ENCODE measurements at regions not wholly inside any gene's neighbourhood (a gene's known extent, or its start where the extent isn't known, plus 50 kb on each side); places are given as distances from the start of the nearest gene placed in this dataset.

DNA sequence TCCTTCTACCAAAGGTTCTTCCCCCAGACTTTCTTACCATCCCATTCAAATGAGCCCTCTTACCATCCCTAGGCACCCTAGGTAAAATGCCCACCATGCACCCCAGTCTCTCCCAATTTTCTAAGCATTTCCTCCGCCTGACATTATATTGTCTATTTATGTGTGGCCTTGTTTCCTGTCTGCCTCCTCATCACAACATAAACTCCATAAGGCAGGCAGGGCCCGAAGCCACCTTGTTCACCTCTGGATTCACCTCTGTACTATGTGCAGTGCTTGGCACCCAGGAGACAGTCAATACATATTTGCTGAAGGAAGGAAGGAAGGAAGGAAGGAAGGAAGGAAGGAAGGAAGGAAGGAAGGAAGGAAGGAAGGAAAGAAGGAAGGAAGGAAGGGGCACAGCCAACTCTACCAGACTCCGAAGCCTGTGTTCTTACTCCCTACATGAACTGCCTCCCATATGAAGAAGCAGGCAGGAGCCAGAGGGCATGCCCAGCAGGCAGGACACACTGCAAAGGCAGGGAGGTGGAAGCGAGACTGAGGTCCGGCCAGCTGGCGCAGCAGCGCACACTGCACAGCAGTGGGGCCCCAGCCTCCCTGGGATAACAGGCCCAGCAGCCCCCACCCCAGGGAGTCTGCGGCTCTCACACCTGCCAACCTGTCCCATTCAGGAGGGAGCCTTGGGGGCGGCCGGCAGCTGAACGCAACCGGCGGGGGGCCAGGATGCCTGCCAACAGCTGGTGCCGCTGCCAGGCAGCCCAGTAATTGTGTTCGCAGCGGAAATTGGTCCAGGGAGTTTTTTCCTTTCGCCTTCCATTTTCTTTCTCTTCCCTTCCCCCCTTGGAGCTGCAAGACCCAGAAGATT, 106.0 kb upstream of the LINGO1 start:
- CTCF ChIA-PET, result interaction anchor here (0.6 kb wide), 1 partner anchor 115 kb away, joined by 3 read pairs; no protein-coding TSS in a partner anchor
- no peak for DNase-seq (ENCODE audit: extremely low spot score)
- TF ChIP-seq CTBP1 (IDR thresholded peaks at IDR 0.05; ENCODE audit: borderline replicate concordance) (no peak), L3MBTL2 (conservative IDR thresholded peaks at IDR 0.05) (no peak)

GRCh38 chr15:77738038-77738370, 105.3 kb upstream of the LINGO1 start:
- DNase-seq (ENCODE audit: extremely low spot score), result no peak
- POLR2A ChIA-PET, result no interaction called here
- CTCF ChIA-PET, result no interaction called here
- no peak for TF ChIP-seq FOXK2 (IDR thresholded peaks at IDR 0.05)
- TF ChIP-seq PKNOX1 (IDR thresholded peaks at IDR 0.05), result no peak
- no peak for TF ChIP-seq ZNF384 (IDR thresholded peaks at IDR 0.05)
- TF ChIP-seq NFRKB (IDR thresholded peaks at IDR 0.05), result no peak
- no peak for TF ChIP-seq LEF1 (IDR thresholded peaks at IDR 0.05; ENCODE audit: borderline replicate concordance)
- TF ChIP-seq SUZ12 (IDR thresholded peaks at IDR 0.05), result no peak
- TF ChIP-seq FOXA1 (IDR thresholded peaks at IDR 0.05), result no peak
- no peak for TF ChIP-seq CTBP1 (IDR thresholded peaks at IDR 0.05; ENCODE audit: borderline replicate concordance)

More for the DNA sequence above, 106.0 kb upstream of the LINGO1 start:
- POLR2A ChIA-PET, result no interaction called here

GRCh38 chr15:77737238-77738037, 104.7 kb upstream of the LINGO1 start:
- ChIA-PET CTCF (no interaction called here), POLR2A (no interaction called here)
- DNase-seq (ENCODE audit: extremely low spot score), result no peak
- TF ChIP-seq ELF4 (IDR thresholded peaks at IDR 0.05) (no peak), TARDBP (IDR thresholded peaks at IDR 0.05) (no peak), FOXA1 (IDR thresholded peaks at IDR 0.05) (no peak), BHLHE40 (IDR thresholded peaks at IDR 0.05; ENCODE audit: borderline replicate concordance) (no peak), SP1 (IDR thresholded peaks at IDR 0.05) (no peak), LEF1 (IDR thresholded peaks at IDR 0.05; ENCODE audit: borderline replicate concordance) (no peak), FOXM1 (IDR thresholded peaks at IDR 0.05; ENCODE audit: borderline replicate concordance) (no peak), ZNF384 (IDR thresholded peaks at IDR 0.05) (no peak), HDGF (IDR thresholded peaks at IDR 0.05; ENCODE audit: borderline replicate concordance) (no peak)

DNA sequence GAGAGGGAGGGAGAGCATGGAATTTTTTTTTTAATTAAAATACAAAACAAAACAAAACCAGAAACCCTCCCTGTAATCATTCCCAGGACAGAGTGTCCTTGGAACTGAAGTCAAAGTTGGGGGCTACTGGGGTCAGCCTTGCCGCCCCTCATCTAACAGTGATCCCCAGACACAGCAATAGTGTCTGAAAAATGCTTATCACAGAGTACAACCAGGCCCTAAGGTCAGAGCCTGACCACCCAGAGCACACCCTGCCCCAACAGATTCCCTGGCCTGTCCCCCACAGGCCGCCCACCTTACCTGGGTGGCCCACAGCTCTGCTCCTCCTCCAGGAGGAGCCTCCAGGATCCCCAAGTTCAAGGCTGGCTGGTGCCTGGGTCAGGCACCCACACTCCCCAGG, 101.6 kb upstream of the LINGO1 start:
- CTCF ChIA-PET, result no interaction called here
- POLR2A ChIA-PET, result no interaction called here
- TF ChIP-seq TARDBP (IDR thresholded peaks at IDR 0.05), result no peak
- no peak for TF ChIP-seq CTBP1 (IDR thresholded peaks at IDR 0.05; ENCODE audit: borderline replicate concordance)
- no peak for TF ChIP-seq SUZ12 (IDR thresholded peaks at IDR 0.05)
- DNase-seq (ENCODE audit: extremely low spot score), result no peak

DNA sequence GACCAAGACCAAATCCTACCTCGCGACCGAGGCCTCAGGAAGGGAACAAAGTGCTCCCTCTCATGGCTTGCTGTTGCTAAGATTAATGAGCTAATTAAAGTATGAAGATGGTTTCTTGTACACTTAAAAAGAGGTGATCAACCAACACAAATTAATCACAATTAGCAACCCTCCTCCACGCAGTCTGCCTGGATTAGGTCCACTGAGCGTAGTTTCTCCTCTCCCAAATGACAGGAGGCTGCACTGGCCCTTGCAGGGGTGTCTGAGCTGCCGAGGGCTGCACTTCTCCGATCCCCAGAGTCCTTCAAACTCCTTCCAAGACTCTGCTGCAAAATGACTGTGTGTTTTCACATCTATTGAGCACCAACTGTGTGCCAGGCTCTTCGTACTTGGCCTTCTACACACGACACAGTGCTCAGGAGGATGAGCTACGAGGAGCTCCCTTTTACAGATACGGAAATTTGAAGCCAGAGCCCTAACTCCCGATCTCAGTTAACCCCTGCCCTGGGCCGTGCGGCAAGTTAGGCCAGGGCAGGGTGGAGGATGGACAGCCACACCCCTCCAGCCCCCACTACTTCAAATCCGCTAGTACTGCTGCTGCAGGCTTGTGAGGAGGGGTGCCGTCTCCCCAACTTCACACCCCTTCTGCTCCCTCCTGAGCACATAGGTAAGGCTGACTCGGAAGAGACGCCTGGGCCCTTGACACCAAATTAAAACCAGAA, 101.0 kb upstream of the LINGO1 start:
- no peak for DNase-seq (ENCODE audit: extremely low spot score)
- ChIA-PET CTCF (interaction anchor here (1.0 kb wide), 1 partner anchor 51 kb away, joined by 3 read pairs; no protein-coding TSS in a partner anchor), POLR2A (no interaction called here)
- TF ChIP-seq TARDBP (IDR thresholded peaks at IDR 0.05) (no peak), LEF1 (IDR thresholded peaks at IDR 0.05; ENCODE audit: borderline replicate concordance) (no peak)

- POLR2A ChIA-PET, result no interaction called here
- DNase-seq (ENCODE audit: extremely low spot score), result no peak
- CTCF ChIA-PET, result interaction anchor here (1.0 kb wide), 1 partner anchor 52 kb away, joined by 3 read pairs; no protein-coding TSS in a partner anchor
- TF ChIP-seq NFRKB (IDR thresholded peaks at IDR 0.05) (no peak), FOXA1 (IDR thresholded peaks at IDR 0.05) (no peak), L3MBTL2 (conservative IDR thresholded peaks at IDR 0.05) (no peak), PKNOX1 (IDR thresholded peaks at IDR 0.05) (no peak), BHLHE40 (IDR thresholded peaks at IDR 0.05; ENCODE audit: borderline replicate concordance) (no peak), CTBP1 (IDR thresholded peaks at IDR 0.05; ENCODE audit: borderline replicate concordance) (no peak), LEF1 (IDR thresholded peaks at IDR 0.05; ENCODE audit: borderline replicate concordance) (no peak), TARDBP (IDR thresholded peaks at IDR 0.05) (no peak), ARNT (IDR thresholded peaks at IDR 0.05) (no peak), FOXK2 (IDR thresholded peaks at IDR 0.05) (no peak), FOXM1 (IDR thresholded peaks at IDR 0.05; ENCODE audit: borderline replicate concordance) (no peak), ZNF384 (IDR thresholded peaks at IDR 0.05) (no peak)
Observed at GRCh38 chr15:77732514-77733335, 100.0 kb upstream of the LINGO1 start.

Measured in HEK293T (cell line).